Choroid plexus epithelial cell (primary cell): ENCODE measurements at regions not wholly inside any gene's neighbourhood (a gene's known extent, or its start where the extent isn't known, plus 50 kb on each side); places are given as distances from the start of the nearest gene placed in this dataset.

Experiments used
- DNase-seq: peaks from one replicate; pipeline ENCODE4 v3.0.0-alpha.2; 2010; ENCODE audit warnings: low read depth
- H3K4me3 ChIP-seq: 2 replicates; pipeline ENCODE4 v1.5.1; 2011; ENCODE audit warnings: low read depth, mild to moderate bottlenecking, control low read depth, low read length, moderate library complexity
- CTCF ChIP-seq: conservative IDR thresholded peaks from 2 replicates; pipeline ENCODE4 v1.5.1; 2011; ENCODE audit warnings: low read depth, mild to moderate bottlenecking, control low read depth, inconsistent platforms, low read length, moderate library complexity

DNA sequence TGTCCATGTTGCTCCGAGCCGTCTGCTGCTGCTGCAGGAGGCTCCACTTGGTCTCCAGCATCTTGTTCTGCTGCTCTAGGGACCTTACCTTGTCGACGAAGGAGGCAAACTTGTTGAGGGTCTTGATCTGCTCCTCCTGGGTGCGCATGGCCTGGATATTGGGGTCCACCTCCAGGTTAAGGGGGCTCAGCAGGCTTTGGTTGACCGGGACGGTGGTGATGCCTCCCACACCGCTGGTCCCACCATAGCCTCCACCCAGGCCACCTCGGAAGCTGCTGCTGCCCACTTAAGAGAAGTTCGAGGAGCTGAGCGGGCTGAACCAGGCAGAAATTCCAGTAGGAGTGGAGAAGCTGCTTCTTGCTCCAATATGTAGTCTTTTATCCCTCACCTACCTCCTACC is 180.7 kb upstream of the SYNPR start:
- no peak for TF ChIP-seq CTCF
- no peak for DNase-seq
- no peak overlapping the region for H3K4me3 ChIP-seq

- no peak for DNase-seq
- no peak overlapping the region for H3K4me3 ChIP-seq
- no peak for TF ChIP-seq CTCF
These were observed 161.2 kb upstream of the SYNPR start for GRCh38 chr3:63116922-63117321.

DNA sequence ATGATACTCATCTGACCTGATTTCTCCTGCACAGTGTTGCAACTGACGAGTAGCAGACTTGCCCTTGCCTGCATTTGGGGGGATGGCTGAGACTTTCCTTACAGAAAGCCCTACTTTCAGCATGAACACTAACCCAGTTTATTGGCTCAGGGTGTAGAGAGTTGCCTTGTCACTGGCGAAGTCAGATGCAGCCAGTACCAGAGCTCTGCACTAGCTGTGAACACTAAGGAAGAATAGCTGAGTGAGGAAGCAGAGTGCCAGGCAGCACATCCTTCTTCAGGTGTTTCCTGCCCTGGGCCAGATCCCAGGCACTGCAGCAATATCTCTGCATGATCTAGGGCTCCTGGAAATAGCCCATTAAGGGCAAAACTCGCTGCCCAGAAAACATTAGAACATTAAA is 154.0 kb upstream of the SYNPR start:
- no peak for TF ChIP-seq CTCF
- H3K4me3 ChIP-seq, result no peak overlapping the region
- DNase-seq, result no peak

DNA sequence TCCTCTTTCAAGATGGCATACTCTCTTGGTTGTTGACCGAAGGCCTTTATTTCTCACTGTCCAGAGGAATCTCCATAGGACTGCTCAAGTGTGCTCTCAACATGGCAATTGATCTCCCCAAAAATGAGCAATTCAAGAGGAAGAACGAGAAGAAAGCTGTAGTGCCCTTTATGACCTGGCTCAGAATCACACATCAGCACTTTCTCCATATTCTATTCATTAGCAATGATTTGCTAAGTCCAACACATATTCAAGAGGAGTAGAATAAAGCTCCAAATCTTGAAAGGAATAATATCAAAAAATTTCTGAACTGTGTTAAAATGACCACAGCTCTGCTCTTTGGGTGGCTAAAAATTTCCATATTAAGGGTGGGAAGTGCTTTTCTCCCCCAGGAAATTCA is 151.6 kb upstream of the SYNPR start:
- TF ChIP-seq CTCF, result no peak
- DNase-seq, result no peak
- no peak overlapping the region for H3K4me3 ChIP-seq

DNA sequence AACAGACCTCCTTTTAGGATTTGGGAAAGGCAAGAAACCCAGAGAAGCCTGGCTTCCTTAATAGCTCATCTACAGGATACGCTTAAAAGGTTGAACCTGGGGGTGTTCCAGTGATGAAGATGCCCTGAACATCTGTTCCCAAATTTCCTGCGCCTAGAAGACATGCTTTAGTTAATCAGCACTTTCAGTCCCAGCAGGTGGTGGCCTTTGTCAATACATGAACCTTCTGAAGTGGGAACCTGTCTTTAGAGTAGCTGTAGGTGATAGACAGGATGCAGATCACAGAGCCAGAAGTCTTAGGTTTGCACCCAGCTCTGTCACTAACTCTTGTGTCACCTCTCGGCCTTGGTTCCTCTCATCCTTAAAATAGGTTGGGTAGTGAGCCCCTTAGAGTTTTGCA is 149.7 kb upstream of the SYNPR start:
- DNase-seq, result no peak
- TF ChIP-seq CTCF, result no peak
- H3K4me3 ChIP-seq, result no peak overlapping the region

GRCh38 chr3:63130625-63131024 is 147.5 kb upstream of the SYNPR start:
- no peak overlapping the region for H3K4me3 ChIP-seq
- TF ChIP-seq CTCF, result no peak
- DNase-seq, result no peak

DNA sequence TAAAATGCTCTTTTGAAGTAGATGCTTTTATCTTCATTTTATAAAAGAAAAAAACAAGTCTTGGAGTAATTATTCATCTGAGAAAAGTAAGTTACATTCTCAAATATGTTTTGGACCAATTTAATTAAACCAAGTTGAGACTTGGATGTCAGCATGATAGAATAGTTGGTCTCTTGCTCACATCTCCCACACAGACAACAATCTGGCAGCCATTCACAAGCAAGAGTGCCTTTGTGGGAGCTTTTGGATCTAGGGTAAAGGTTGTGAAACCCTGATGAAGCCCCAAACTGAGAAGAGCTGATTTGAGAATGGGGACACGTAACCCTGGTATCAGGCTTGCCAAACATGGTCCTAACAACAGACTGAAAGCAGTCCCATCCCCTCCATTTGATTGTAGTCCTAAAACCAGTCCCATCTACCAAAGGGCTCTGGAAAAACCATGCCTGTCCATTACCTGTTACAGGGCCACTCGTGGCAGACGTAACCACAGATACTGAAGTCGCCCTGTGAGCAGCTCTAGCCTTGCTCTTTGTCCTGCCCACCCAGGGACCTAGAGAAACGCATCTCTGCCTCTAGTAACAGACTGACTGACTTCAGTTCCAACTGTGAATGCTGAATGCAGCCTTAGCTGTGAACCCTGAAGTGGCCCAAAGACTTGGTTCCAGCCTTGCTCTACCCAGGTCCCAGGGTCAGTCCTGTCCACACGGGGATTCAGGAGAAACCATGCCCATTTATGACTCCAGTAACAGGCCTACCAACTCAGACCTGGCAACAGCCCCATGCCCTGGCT is 145.5 kb upstream of the SYNPR start:
- H3K4me3 ChIP-seq, result no peak overlapping the region
- DNase-seq, result no peak
- no peak for TF ChIP-seq CTCF
